ENCODE measurements at regions not wholly inside any gene's neighbourhood (a gene's known extent, or its start where the extent isn't known, plus 50 kb on each side); places are given as distances from the start of the nearest gene placed in this dataset.

GRCh38 chr20:43365691-43366090 is 92.0 kb upstream of the SRSF6 start (continued):
- TF ChIP-seq ZNF331 (CRISPR knock-in tag; IDR thresholded peaks at IDR 0.05; ENCODE audit: low read depth) (no peak), POLR2AphosphoS5 (IDR thresholded peaks at IDR 0.05; ENCODE audit: low read depth) (no peak), JUNB (IDR thresholded peaks at IDR 0.05; ENCODE audit: unreplicated experiment) (no peak), EZH2 (IDR thresholded peaks at IDR 0.05; ENCODE audit: low read depth, unreplicated experiment) (no peak), ZNF462 (CRISPR knock-in tag; IDR thresholded peaks at IDR 0.05) (no peak)

GRCh38 chr20:43364001-43364400 is 93.7 kb upstream of the SRSF6 start:
- ATAC-seq (no peak), DNase-seq (ENCODE audit: low spot score) (no peak)
- Histone ChIP-seq H2AFZ (no peak overlapping the region), H3K36me3 (ENCODE audit: insufficient read depth) (peaks cover 4% of the 10 kb centered on the region; the same call in 1 of the 2 replicates), H3K9me2 (ENCODE audit: insufficient read depth) (no peaks in the 10 kb centered on the region), H3K4me1 (ENCODE audit: insufficient read depth) (no peaks in the 10 kb centered on the region), H3K27ac (ENCODE audit: low read depth) (no peak overlapping the region), H3K4me2 (no peak overlapping the region), H3K79me2 (replicated peaks; ENCODE audit: insufficient read depth) (no peaks in the 10 kb centered on the region), H3F3A (replicated peaks; ENCODE audit: low read depth) (no peaks in the 10 kb centered on the region), H3K27me3 (ENCODE audit: insufficient read depth) (no peaks in the 10 kb centered on the region), H3K4me3 (no peak overlapping the region), H4K20me1 (replicated peaks; ENCODE audit: insufficient read depth) (no peaks in the 10 kb centered on the region)
- H3K36me3 Mint-ChIP-seq (ENCODE audit: low read depth): peaks cover 41% of the 10 kb centered on the region
- H3K4me1 Mint-ChIP-seq: no peaks in the 10 kb centered on the region
- H3K4me3 Mint-ChIP-seq: no peak overlapping the region
- H3K27ac Mint-ChIP-seq: no peak overlapping the region
- H3K9me3 Mint-ChIP-seq: peaks cover 95% of the 10 kb centered on the region
- H3K27me3 Mint-ChIP-seq (ENCODE audit: insufficient read depth, low read depth, poor library complexity): peaks cover 5% of the 10 kb centered on the region
- no peak for TF ChIP-seq CTCF (conservative IDR thresholded peaks at IDR 0.05; ENCODE audit: low read depth in 2 of 2)
- no peak for TF ChIP-seq ETS1 (IDR thresholded peaks at IDR 0.05)
- no peak for TF ChIP-seq EZH2phosphoT487 (IDR thresholded peaks at IDR 0.05; ENCODE audit: unreplicated experiment)

Measured in GM23338 (cell line).